NCI-H69 (cell line): ENCODE measurements at regions not wholly inside any gene's neighbourhood (a gene's known extent, or its start where the extent isn't known, plus 50 kb on each side); places are given as distances from the start of the nearest gene placed in this dataset.

Experiments used
- DNase-seq: peaks from one replicate; lab custom pipeline; 2025; lab: John Stamatoyannopoulos, UW

- no peak for DNase-seq
These were observed 425.6 kb downstream of the RASEF start for GRCh38 chr9:82637368-82637767.

- DNase-seq, result peak; percentile 13
These were observed 417.3 kb downstream of the RASEF start for GRCh38 chr9:82645600-82645999.

GRCh38 chr9:82650368-82650767 is 412.6 kb downstream of the RASEF start:
- no peak for DNase-seq

- DNase-seq, result no peak
These were observed 411.5 kb downstream of the RASEF start for GRCh38 chr9:82651474-82651873.

- no peak for DNase-seq
These were observed 397.6 kb downstream of the RASEF start for GRCh38 chr9:82665324-82665723.

- DNase-seq, result no peak
These were observed 394.2 kb downstream of the RASEF start for GRCh38 chr9:82668689-82669199.

- DNase-seq, result no peak
These were observed 392.9 kb downstream of the RASEF start for GRCh38 chr9:82670000-82670399.

GRCh38 chr9:82670726-82671125 is 392.2 kb downstream of the RASEF start:
- no peak for DNase-seq

GRCh38 chr9:82673201-82673600 is 389.7 kb downstream of the RASEF start:
- DNase-seq, result no peak

- no peak for DNase-seq
These were observed 389.0 kb downstream of the RASEF start for GRCh38 chr9:82673919-82674318.

GRCh38 chr9:82675102-82675501 is 387.8 kb downstream of the RASEF start:
- DNase-seq, result no peak

- DNase-seq, result no peak
These were observed 387.3 kb downstream of the RASEF start for GRCh38 chr9:82675605-82676004.

GRCh38 chr9:82677086-82677485 is 385.9 kb downstream of the RASEF start:
- no peak for DNase-seq

GRCh38 chr9:82679472-82679871 is 383.5 kb downstream of the RASEF start:
- peak; percentile 21 for DNase-seq

GRCh38 chr9:82680179-82680935 is 382.6 kb downstream of the RASEF start:
- peak; percentile 44 for DNase-seq

GRCh38 chr9:82681809-82682208 is 381.1 kb downstream of the RASEF start:
- no peak for DNase-seq

- peak; percentile 39 for DNase-seq
These were observed 380.5 kb downstream of the RASEF start for GRCh38 chr9:82682431-82682830.

GRCh38 chr9:82695704-82696103 is 367.2 kb downstream of the RASEF start:
- DNase-seq, result no peak

GRCh38 chr9:82706786-82707185 is 356.2 kb downstream of the RASEF start:
- DNase-seq, result no peak

- no peak for DNase-seq
These were observed 346.1 kb downstream of the RASEF start for GRCh38 chr9:82716821-82717220.

GRCh38 chr9:82720515-82720914 is 342.4 kb downstream of the RASEF start:
- DNase-seq, result no peak

GRCh38 chr9:82721593-82721992 is 341.3 kb downstream of the RASEF start:
- DNase-seq, result peak; percentile 42

GRCh38 chr9:82722051-82722450 is 340.9 kb downstream of the RASEF start:
- peak; percentile 12 for DNase-seq

- DNase-seq, result no peak
These were observed 340.4 kb downstream of the RASEF start for GRCh38 chr9:82722561-82722960.
